ENCODE measurements at regions not wholly inside any gene's neighbourhood (a gene's known extent, or its start where the extent isn't known, plus 50 kb on each side); places are given as distances from the start of the nearest gene placed in this dataset.

- TF ChIP-seq SMC3 (conservative IDR thresholded peaks at IDR 0.05; ENCODE audit: poor library complexity) (no peak), RAD21 (conservative IDR thresholded peaks at IDR 0.05) (no peak), EZH2 (IDR thresholded peaks at IDR 0.05; ENCODE audit: borderline replicate concordance, insufficient read depth, low read length, poor library complexity, severe bottlenecking) (no peak), MXI1 (conservative IDR thresholded peaks at IDR 0.05; ENCODE audit: poor library complexity, severe bottlenecking) (no peak), CTCF (IDR thresholded peaks at IDR 0.05; ENCODE audit: poor library complexity, severe bottlenecking) (no peak), TAF1 (IDR thresholded peaks at IDR 0.05; ENCODE audit: low read depth) (no peak), POLR2AphosphoS5 (IDR thresholded peaks at IDR 0.05) (no peak), EP300 (conservative IDR thresholded peaks at IDR 0.05; ENCODE audit: poor library complexity, severe bottlenecking) (no peak), REST (IDR thresholded peaks at IDR 0.05; ENCODE audit: borderline replicate concordance) (no peak)
- Histone ChIP-seq H3K79me2 (replicated peaks; ENCODE audit: insufficient read depth, low read length) (no peaks in the 10 kb centered on the region), H3K4me2 (ENCODE audit: low read length) (no peak overlapping the region), H3F3A (ENCODE audit: insufficient read depth, low read length, poor library complexity, severe bottlenecking) (no peaks in the 10 kb centered on the region), H3K27me3 (ENCODE audit: insufficient read depth, low read depth, low read length) (no peaks in the 10 kb centered on the region), H4K20me1 (ENCODE audit: insufficient read depth) (no peaks in the 10 kb centered on the region), H3K27ac (ENCODE audit: low read length) (no peak overlapping the region), H3K9me3 (ENCODE audit: low read length) (no peaks in the 10 kb centered on the region), H3K9me2 (ENCODE audit: insufficient read depth, low read length) (no peaks in the 10 kb centered on the region), H3K4me3 (ENCODE audit: low read length) (no peak overlapping the region), H3K36me3 (ENCODE audit: insufficient read depth, low read length) (no peaks in the 10 kb centered on the region), H2AFZ (ENCODE audit: low read depth, low read length) (no peak overlapping the region), H3K9ac (ENCODE audit: low read length) (no peak overlapping the region)
Measured at GRCh38 chr13:80881942-80882445, 541.1 kb upstream of the SPRY2 start.

- no peak overlapping the region for H2AFZ ChIP-seq (ENCODE audit: low read depth, low read length)
- H3K9me2 ChIP-seq (ENCODE audit: insufficient read depth, low read length): no peaks in the 10 kb centered on the region
- no peaks in the 10 kb centered on the region for H3K79me2 ChIP-seq (replicated peaks; ENCODE audit: insufficient read depth, low read length)
- H3K4me2 ChIP-seq (ENCODE audit: low read length): no peak overlapping the region
- no peak overlapping the region for H3K9ac ChIP-seq (ENCODE audit: low read length)
- no peak overlapping the region for H3K4me3 ChIP-seq (ENCODE audit: low read length)
- no peak overlapping the region for H3K27ac ChIP-seq (ENCODE audit: low read length)
- no peaks in the 10 kb centered on the region for H3K9me3 ChIP-seq (ENCODE audit: low read length)
- H3K36me3 ChIP-seq (ENCODE audit: insufficient read depth, low read length): no peaks in the 10 kb centered on the region
- H4K20me1 ChIP-seq (ENCODE audit: insufficient read depth): no peaks in the 10 kb centered on the region
- H3F3A ChIP-seq (ENCODE audit: insufficient read depth, low read length, poor library complexity, severe bottlenecking): no peaks in the 10 kb centered on the region
- TF ChIP-seq REST (IDR thresholded peaks at IDR 0.05; ENCODE audit: borderline replicate concordance) (no peak), EP300 (conservative IDR thresholded peaks at IDR 0.05; ENCODE audit: poor library complexity, severe bottlenecking) (no peak), TAF1 (IDR thresholded peaks at IDR 0.05; ENCODE audit: low read depth) (no peak), RAD21 (conservative IDR thresholded peaks at IDR 0.05) (no peak), SMC3 (conservative IDR thresholded peaks at IDR 0.05; ENCODE audit: poor library complexity) (no peak), CTCF (IDR thresholded peaks at IDR 0.05; ENCODE audit: poor library complexity, severe bottlenecking) (no peak), POLR2AphosphoS5 (IDR thresholded peaks at IDR 0.05) (no peak), MXI1 (conservative IDR thresholded peaks at IDR 0.05; ENCODE audit: poor library complexity, severe bottlenecking) (no peak), EZH2 (IDR thresholded peaks at IDR 0.05; ENCODE audit: borderline replicate concordance, insufficient read depth, low read length, poor library complexity, severe bottlenecking) (no peak)
- H3K27me3 ChIP-seq (ENCODE audit: insufficient read depth, low read depth, low read length): no peaks in the 10 kb centered on the region
Measured at GRCh38 chr13:80881495-80881894, 540.6 kb upstream of the SPRY2 start.
